ENCODE measurements at regions not wholly inside any gene's neighbourhood (a gene's known extent, or its start where the extent isn't known, plus 50 kb on each side); places are given as distances from the start of the nearest gene placed in this dataset.

DNA sequence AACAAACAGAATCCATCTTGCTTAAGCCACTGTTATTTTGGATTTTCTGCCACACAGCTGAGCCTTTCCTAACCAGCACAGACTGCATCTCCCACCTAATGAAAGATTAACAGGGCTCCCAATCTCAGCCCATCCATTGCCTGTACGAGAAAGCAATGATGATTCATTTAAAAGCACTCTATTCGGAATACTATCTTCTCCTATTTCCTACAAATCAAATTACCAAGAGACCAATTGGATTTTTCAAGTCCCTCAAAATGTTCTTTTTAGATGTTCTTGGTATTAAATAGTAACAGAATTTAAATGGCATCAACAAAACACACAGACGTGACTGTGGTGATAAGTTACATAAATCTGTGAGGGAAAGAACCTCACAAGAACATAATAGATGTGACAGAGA lies 324.1 kb downstream of the AGTPBP1 start:
- no peak overlapping the region for H3K4me2 ChIP-seq (ENCODE audit: low read length)
- no peak overlapping the region for H2AFZ ChIP-seq (ENCODE audit: low read depth, low read length)
- H3K9ac ChIP-seq (ENCODE audit: low read length), result no peak overlapping the region
- no peak overlapping the region for H3K27ac ChIP-seq (ENCODE audit: low read length)
- no peaks in the 10 kb centered on the region for H3K27me3 ChIP-seq (ENCODE audit: insufficient read depth, low read depth, low read length)
- no peaks in the 10 kb centered on the region for H3K36me3 ChIP-seq (ENCODE audit: insufficient read depth, low read length)
- no peaks in the 10 kb centered on the region for H3K9me2 ChIP-seq (ENCODE audit: insufficient read depth, low read length)
- no peak overlapping the region for H3K4me3 ChIP-seq (ENCODE audit: low read length)
- H3K79me2 ChIP-seq (replicated peaks; ENCODE audit: insufficient read depth, low read length), result no peaks in the 10 kb centered on the region
- H3K9me3 ChIP-seq (ENCODE audit: low read length), result no peaks in the 10 kb centered on the region
- H3F3A ChIP-seq (ENCODE audit: insufficient read depth, low read length, poor library complexity, severe bottlenecking), result peaks cover 6% of the 10 kb centered on the region
- TF ChIP-seq POLR2AphosphoS5 (IDR thresholded peaks at IDR 0.05) (no peak), TAF1 (IDR thresholded peaks at IDR 0.05; ENCODE audit: low read depth) (no peak), SMC3 (conservative IDR thresholded peaks at IDR 0.05; ENCODE audit: poor library complexity) (no peak)
- no peaks in the 10 kb centered on the region for H4K20me1 ChIP-seq (ENCODE audit: insufficient read depth)

DNA sequence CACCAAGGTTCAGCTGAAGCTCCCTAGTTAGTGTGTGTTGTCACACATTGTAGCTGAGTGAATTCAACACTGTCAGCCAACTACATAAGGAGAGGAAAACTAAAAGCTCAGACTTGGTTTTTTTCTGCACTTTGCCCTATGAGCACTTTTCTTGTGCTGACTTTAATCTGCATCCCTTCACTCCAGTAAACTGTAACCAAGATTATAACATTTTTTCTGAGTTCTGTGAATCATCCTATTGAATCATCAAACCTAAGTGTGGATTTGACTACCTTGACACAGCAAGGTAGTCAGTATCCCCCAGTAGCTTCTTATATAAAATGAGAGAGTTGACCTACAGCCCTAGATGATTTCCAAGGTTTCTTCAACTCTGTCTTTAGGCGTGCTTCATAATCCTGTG lies 325.0 kb downstream of the AGTPBP1 start:
- H3K9ac ChIP-seq (ENCODE audit: low read length), result no peak overlapping the region
- no peaks in the 10 kb centered on the region for H3K79me2 ChIP-seq (replicated peaks; ENCODE audit: insufficient read depth, low read length)
- TF ChIP-seq RAD21 (conservative IDR thresholded peaks at IDR 0.05) (no peak), TAF1 (IDR thresholded peaks at IDR 0.05; ENCODE audit: low read depth) (no peak), POLR2AphosphoS5 (IDR thresholded peaks at IDR 0.05) (no peak), SMC3 (conservative IDR thresholded peaks at IDR 0.05; ENCODE audit: poor library complexity) (no peak), EP300 (conservative IDR thresholded peaks at IDR 0.05; ENCODE audit: poor library complexity, severe bottlenecking) (no peak), EZH2 (IDR thresholded peaks at IDR 0.05; ENCODE audit: borderline replicate concordance, insufficient read depth, low read length, poor library complexity, severe bottlenecking) (no peak), MXI1 (conservative IDR thresholded peaks at IDR 0.05; ENCODE audit: poor library complexity, severe bottlenecking) (no peak)
- TF ChIP-seq, protein P1, sequence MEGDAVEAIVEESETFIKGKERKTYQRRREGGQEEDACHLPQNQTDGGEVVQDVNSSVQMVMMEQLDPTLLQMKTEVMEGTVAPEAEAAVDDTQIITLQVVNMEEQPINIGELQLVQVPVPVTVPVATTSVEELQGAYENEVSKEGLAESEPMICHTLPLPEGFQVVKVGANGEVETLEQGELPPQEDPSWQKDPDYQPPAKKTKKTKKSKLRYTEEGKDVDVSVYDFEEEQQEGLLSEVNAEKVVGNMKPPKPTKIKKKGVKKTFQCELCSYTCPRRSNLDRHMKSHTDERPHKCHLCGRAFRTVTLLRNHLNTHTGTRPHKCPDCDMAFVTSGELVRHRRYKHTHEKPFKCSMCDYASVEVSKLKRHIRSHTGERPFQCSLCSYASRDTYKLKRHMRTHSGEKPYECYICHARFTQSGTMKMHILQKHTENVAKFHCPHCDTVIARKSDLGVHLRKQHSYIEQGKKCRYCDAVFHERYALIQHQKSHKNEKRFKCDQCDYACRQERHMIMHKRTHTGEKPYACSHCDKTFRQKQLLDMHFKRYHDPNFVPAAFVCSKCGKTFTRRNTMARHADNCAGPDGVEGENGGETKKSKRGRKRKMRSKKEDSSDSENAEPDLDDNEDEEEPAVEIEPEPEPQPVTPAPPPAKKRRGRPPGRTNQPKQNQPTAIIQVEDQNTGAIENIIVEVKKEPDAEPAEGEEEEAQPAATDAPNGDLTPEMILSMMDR (IDR thresholded peaks at IDR 0.05; ENCODE audit: poor library complexity, severe bottlenecking), result no peak
- TF ChIP-seq, protein P2, sequence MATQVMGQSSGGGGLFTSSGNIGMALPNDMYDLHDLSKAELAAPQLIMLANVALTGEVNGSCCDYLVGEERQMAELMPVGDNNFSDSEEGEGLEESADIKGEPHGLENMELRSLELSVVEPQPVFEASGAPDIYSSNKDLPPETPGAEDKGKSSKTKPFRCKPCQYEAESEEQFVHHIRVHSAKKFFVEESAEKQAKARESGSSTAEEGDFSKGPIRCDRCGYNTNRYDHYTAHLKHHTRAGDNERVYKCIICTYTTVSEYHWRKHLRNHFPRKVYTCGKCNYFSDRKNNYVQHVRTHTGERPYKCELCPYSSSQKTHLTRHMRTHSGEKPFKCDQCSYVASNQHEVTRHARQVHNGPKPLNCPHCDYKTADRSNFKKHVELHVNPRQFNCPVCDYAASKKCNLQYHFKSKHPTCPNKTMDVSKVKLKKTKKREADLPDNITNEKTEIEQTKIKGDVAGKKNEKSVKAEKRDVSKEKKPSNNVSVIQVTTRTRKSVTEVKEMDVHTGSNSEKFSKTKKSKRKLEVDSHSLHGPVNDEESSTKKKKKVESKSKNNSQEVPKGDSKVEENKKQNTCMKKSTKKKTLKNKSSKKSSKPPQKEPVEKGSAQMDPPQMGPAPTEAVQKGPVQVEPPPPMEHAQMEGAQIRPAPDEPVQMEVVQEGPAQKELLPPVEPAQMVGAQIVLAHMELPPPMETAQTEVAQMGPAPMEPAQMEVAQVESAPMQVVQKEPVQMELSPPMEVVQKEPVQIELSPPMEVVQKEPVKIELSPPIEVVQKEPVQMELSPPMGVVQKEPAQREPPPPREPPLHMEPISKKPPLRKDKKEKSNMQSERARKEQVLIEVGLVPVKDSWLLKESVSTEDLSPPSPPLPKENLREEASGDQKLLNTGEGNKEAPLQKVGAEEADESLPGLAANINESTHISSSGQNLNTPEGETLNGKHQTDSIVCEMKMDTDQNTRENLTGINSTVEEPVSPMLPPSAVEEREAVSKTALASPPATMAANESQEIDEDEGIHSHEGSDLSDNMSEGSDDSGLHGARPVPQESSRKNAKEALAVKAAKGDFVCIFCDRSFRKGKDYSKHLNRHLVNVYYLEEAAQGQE (IDR thresholded peaks at IDR 0.05; ENCODE audit: borderline replicate concordance), result no peak
- H3K27me3 ChIP-seq (ENCODE audit: insufficient read depth, low read depth, low read length), result no peaks in the 10 kb centered on the region
- no peak overlapping the region for H2AFZ ChIP-seq (ENCODE audit: low read depth, low read length)
- H3K27ac ChIP-seq (ENCODE audit: low read length), result no peak overlapping the region
- no peak overlapping the region for H3K4me2 ChIP-seq (ENCODE audit: low read length)
- no peaks in the 10 kb centered on the region for H3K9me2 ChIP-seq (ENCODE audit: insufficient read depth, low read length)
- H3F3A ChIP-seq (ENCODE audit: insufficient read depth, low read length, poor library complexity, severe bottlenecking), result peaks cover 6% of the 10 kb centered on the region
- no peaks in the 10 kb centered on the region for H3K36me3 ChIP-seq (ENCODE audit: insufficient read depth, low read length)
- H4K20me1 ChIP-seq (ENCODE audit: insufficient read depth), result no peaks in the 10 kb centered on the region
- no peak overlapping the region for H3K4me3 ChIP-seq (ENCODE audit: low read length)
- no peaks in the 10 kb centered on the region for H3K9me3 ChIP-seq (ENCODE audit: low read length)

DNA sequence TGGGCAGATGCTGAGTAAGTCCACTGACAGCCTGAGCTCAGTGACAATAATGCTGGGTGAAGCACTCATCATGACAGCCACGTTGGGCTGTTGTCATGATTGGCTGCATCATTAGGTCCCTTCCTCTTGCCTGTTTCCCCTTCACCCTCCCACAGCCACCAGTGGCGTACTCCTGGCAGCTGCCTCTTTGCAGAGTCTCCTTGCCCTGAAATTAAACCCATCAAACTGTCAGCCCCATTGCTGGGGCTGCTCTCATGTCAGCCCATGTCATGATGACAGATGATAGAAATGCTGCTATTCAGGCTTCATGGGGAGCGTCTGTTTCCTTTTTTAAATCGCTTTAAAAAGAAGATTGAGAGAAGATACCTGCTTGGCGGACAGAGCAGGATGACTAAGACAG lies 327.4 kb downstream of the AGTPBP1 start:
- no peaks in the 10 kb centered on the region for H3K9me2 ChIP-seq (ENCODE audit: insufficient read depth, low read length)
- H3K36me3 ChIP-seq (ENCODE audit: insufficient read depth, low read length), result no peaks in the 10 kb centered on the region
- no peaks in the 10 kb centered on the region for H3K79me2 ChIP-seq (replicated peaks; ENCODE audit: insufficient read depth, low read length)
- H4K20me1 ChIP-seq (ENCODE audit: insufficient read depth), result no peaks in the 10 kb centered on the region
- H3K4me2 ChIP-seq (ENCODE audit: low read length), result peak overlapping the region; percentile 56
- no peaks in the 10 kb centered on the region for H3K27me3 ChIP-seq (ENCODE audit: insufficient read depth, low read depth, low read length)
- peak overlapping the region; percentile 53 for H3K4me3 ChIP-seq (ENCODE audit: low read length)
- peak overlapping the region; percentile 55 for H3K9ac ChIP-seq (ENCODE audit: low read length)
- no peaks in the 10 kb centered on the region for H3K9me3 ChIP-seq (ENCODE audit: low read length)
- H3F3A ChIP-seq (ENCODE audit: insufficient read depth, low read length, poor library complexity, severe bottlenecking), result peaks cover 6% of the 10 kb centered on the region
- H3K27ac ChIP-seq (ENCODE audit: low read length), result peak overlapping the region; percentile 89
- TF ChIP-seq SMC3 (conservative IDR thresholded peaks at IDR 0.05; ENCODE audit: poor library complexity) (peak; percentile 28), EP300 (conservative IDR thresholded peaks at IDR 0.05; ENCODE audit: poor library complexity, severe bottlenecking) (peak; percentile 98), RAD21 (conservative IDR thresholded peaks at IDR 0.05) (no peak), POLR2AphosphoS5 (IDR thresholded peaks at IDR 0.05) (peak; percentile 77)
- TF ChIP-seq, protein P1 (IDR thresholded peaks at IDR 0.05; ENCODE audit: poor library complexity, severe bottlenecking), result peak; percentile 53
- H2AFZ ChIP-seq (ENCODE audit: low read depth, low read length), result no peak overlapping the region
